ENCODE measurements at regions not wholly inside any gene's neighbourhood (a gene's known extent, or its start where the extent isn't known, plus 50 kb on each side); places are given as distances from the start of the nearest gene placed in this dataset.

DNA sequence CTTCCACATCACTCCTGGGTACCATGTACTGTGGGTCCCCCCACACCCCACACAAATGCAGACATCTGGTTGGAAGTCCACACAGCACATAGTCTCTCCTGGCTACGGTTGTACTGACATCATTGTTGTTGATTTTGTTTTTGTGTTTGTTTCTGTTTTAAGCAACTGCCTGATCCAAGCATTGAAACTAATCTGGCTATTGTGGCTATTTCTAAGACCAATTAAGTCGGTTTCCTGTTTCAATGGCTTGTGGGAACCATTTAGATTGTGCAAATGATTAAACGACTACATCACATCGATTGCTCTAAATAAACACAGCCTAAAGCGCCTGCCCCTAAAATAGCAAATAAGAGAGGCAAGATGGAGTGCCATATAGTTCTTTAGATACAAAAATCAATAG is 226.8 kb upstream of the IRX4 start:
- Histone ChIP-seq H3K27ac (ENCODE audit: insufficient read depth, low read depth, low read length) (no peak overlapping the region), H4K20me1 (replicated peaks; ENCODE audit: control insufficient read depth, extremely low read depth, insufficient read depth, low read length) (no peaks in the 10 kb centered on the region), H3K4me1 (ENCODE audit: control insufficient read depth, extremely low read depth, insufficient read depth, low read length) (no peaks in the 10 kb centered on the region), H2AFZ (ENCODE audit: low read depth, low read length) (no peak overlapping the region), H3K27me3 (ENCODE audit: control insufficient read depth in 2 of 2, insufficient read depth in 2 of 2, low read length in 2 of 2) (no peaks in the 10 kb centered on the region), H3K9ac (replicated peaks; ENCODE audit: extremely low read depth, insufficient read depth, low read length) (no peak overlapping the region), H3K9me1 (replicated peaks; ENCODE audit: control insufficient read depth, extremely low read depth, insufficient read depth, low read length) (no peaks in the 10 kb centered on the region), H3K4me2 (ENCODE audit: insufficient read depth, low read length) (no peak overlapping the region), H3K4me3 (replicated peaks in 1 of 3; ENCODE audit: insufficient read depth in 1 of 3, low read depth in 1 of 3, low read length in 3 of 3) (no peak overlapping the region), H3K9me3 (replicated peaks; ENCODE audit: control insufficient read depth, insufficient read depth, low read length) (peaks cover 4% of the 10 kb centered on the region), H3K36me3 (ENCODE audit: control insufficient read depth in 2 of 2, extremely low read depth in 1 of 2, insufficient read depth in 2 of 2, low read length in 2 of 2) (no peaks in the 10 kb centered on the region), H3K79me2 (ENCODE audit: control insufficient read depth, insufficient read depth, low read length) (no peaks in the 10 kb centered on the region)
- CTCF ChIA-PET, result no interaction called here
- no peak for DNase-seq (ENCODE audit: low read depth, low spot score)
- intact Hi-C loops (cut with micrococcal nuclease) (no loop called here), dilution Hi-C loops (cut with MboI; ENCODE audit: extremely low pct_ligation_motif_present, low sequenced_read_pairs) (no loop called here)
- FAIRE-seq, result no peak
- BruUV-seq (replicated peaks), result no TSS peak
- TF ChIP-seq JUN (IDR thresholded peaks at IDR 0.05; ENCODE audit: borderline replicate concordance, insufficient read depth, insufficient read length, low read depth), result no peak
- TF ChIP-seq, protein P1, sequence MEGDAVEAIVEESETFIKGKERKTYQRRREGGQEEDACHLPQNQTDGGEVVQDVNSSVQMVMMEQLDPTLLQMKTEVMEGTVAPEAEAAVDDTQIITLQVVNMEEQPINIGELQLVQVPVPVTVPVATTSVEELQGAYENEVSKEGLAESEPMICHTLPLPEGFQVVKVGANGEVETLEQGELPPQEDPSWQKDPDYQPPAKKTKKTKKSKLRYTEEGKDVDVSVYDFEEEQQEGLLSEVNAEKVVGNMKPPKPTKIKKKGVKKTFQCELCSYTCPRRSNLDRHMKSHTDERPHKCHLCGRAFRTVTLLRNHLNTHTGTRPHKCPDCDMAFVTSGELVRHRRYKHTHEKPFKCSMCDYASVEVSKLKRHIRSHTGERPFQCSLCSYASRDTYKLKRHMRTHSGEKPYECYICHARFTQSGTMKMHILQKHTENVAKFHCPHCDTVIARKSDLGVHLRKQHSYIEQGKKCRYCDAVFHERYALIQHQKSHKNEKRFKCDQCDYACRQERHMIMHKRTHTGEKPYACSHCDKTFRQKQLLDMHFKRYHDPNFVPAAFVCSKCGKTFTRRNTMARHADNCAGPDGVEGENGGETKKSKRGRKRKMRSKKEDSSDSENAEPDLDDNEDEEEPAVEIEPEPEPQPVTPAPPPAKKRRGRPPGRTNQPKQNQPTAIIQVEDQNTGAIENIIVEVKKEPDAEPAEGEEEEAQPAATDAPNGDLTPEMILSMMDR (IDR thresholded peaks at IDR 0.05; ENCODE audit: extremely low read depth in 1 of 2, insufficient read depth in 1 of 2, low read depth in 1 of 2, low read length in 2 of 2), result no peak
- no peak for TF ChIP-seq MAX (IDR thresholded peaks at IDR 0.05; ENCODE audit: insufficient read depth, insufficient read length)
- no peak for TF ChIP-seq GATA2 (IDR thresholded peaks at IDR 0.05; ENCODE audit: insufficient read depth, insufficient read length, low read depth, low read length)
- TF ChIP-seq EZH2 (IDR thresholded peaks at IDR 0.05; ENCODE audit: borderline replicate concordance, low read depth, low read length, severe bottlenecking), result no peak
- TF ChIP-seq POLR2AphosphoS5 (IDR thresholded peaks at IDR 0.05; ENCODE audit: insufficient read depth, low read depth, low read length), result no peak
- TF ChIP-seq POLR2A (IDR thresholded peaks at IDR 0.05; ENCODE audit: low read depth, low read length), result no peak
- TF ChIP-seq FOS (IDR thresholded peaks at IDR 0.05; ENCODE audit: borderline replicate concordance, insufficient read depth, low read length), result no peak
- TF ChIP-seq MYC (IDR thresholded peaks at IDR 0.05; ENCODE audit: low read depth, low read length), result no peak
- POLR2A ChIA-PET, result no interaction called here

Measured in endothelial cell of umbilical vein (primary cell).